Esophagus muscularis mucosa (tissue), 4 donors: ENCODE measurements at regions not wholly inside any gene's neighbourhood (a gene's known extent, or its start where the extent isn't known, plus 50 kb on each side); places are given as distances from the start of the nearest gene placed in this dataset.

Source experiments
- DNase-seq: peaks from one replicate; pipeline ENCODE4 v3.0.0-alpha.2; 2017; ENCODE audit errors: extremely low spot score
- H3K27ac ChIP-seq, 4 donors: fragments of 200-600 bp; sonication (generic); replicated peaks in 1 of 4; 1 replicate in 3 of 4; 2 replicates in 1 of 4; pipeline ENCODE4 v1.5.1; 2016 to 2019; ENCODE audit warnings: mild to moderate bottlenecking in 1 of 4
- H3K27me3 ChIP-seq, 4 donors: fragments of 200-600 bp; sonication (generic); one replicate each; pipeline versions ENCODE4 v1.5.1 to v1.6.0; 2016 to 2019
- H3K36me3 ChIP-seq, 4 donors: fragments of 200-600 bp; sonication (generic); one replicate each; pipeline ENCODE4 v1.5.1; 2016 to 2019
- H3K4me1 ChIP-seq, 4 donors: fragments of 200-600 bp; sonication (generic); one replicate each; pipeline ENCODE4 v1.5.1; 2016 to 2019
- H3K4me3 ChIP-seq, 4 donors: fragments of 200-600 bp; sonication (generic); 1 replicate in 2 of 4; 2 replicates in 2 of 4; pipeline ENCODE4 v1.5.1; 2016 to 2019; ENCODE audit warnings: mild to moderate bottlenecking in 4 of 4, moderate library complexity in 1 of 4
- H3K9me3 ChIP-seq, 4 donors: fragments of 200-600 bp; sonication (generic); 1 replicate in 3 of 4; 2 replicates in 1 of 4; pipeline ENCODE4 v1.5.1; 2016 to 2019
- EP300 ChIP-seq: sonication (generic); formaldehyde crosslinking; IDR thresholded peaks from one replicate; pipeline ENCODE4 v1.6.1; 2017; ENCODE audit warnings: antibody characterized with exemption
- POLR2A ChIP-seq: fragments of 450-650 bp; IDR thresholded peaks from one replicate; pipeline ENCODE4 v1.6.1; 2017; ENCODE audit warnings: antibody characterized with exemption, moderate library complexity, mild to moderate bottlenecking, low read depth
- POLR2AphosphoS5 ChIP-seq, 2 donors: sonication (generic); formaldehyde crosslinking; IDR thresholded peaks; one replicate each; pipeline ENCODE4 v1.6.1; 2017; ENCODE audit warnings: antibody characterized with exemption in 2 of 2
- WGBS: methylation state at CpG from one replicate; pipeline ENCODE4 v1.1.5; 2018; 5-methylcytosine and 5-hydroxymethylcytosine counted together
- intact Hi-C: fragments of 100-400 bp; cut with DNase I; formaldehyde crosslinking; loops from one replicate; pipeline ENCODE4 v1.15.1; 2023
- TF ChIP-seq, protein P1 (sequence below), 3 experiments: fragments of 200-600 bp in 2 of 3; fragments of 450-650 bp in 1 of 3; sonication (generic) in 2 of 3; IDR thresholded peaks; one replicate each; pipeline ENCODE4 v1.5.1; 2017 to 2019; ENCODE audit warnings: antibody characterized with exemption in 3 of 3, mild to moderate bottlenecking in 2 of 3, moderate library complexity in 1 of 3

DNA sequence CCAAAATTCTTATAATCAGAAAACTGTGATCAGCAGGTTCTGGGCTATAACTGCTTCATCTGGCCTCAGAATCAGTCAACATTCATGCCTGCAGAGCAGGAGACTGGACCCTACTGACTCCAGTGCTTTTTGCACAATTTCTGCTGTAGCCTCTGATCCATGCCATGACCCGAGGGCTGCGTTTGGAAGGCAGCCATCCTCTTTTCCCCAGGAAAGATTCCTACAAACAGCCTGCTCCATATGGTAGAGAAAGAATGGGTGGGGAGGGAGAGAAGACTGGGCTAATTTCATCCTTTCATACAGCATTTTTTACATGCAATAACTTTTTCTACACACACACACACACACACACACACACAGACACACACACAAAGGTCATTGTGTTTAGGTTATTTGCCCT is 133.0 kb upstream of the MMADHC start:
- Histone ChIP-seq H3K4me1 (no peaks in the 10 kb centered on the region), H3K4me3 (no peak overlapping the region), H3K36me3 (no peaks in the 10 kb centered on the region), H3K27ac (no peak overlapping the region), H3K9me3 (no peaks in the 10 kb centered on the region), H3K27me3 (no peaks in the 10 kb centered on the region)
- DNase-seq = no peak
- 70% methylated on average over 2 of the region's 2 CpGs for WGBS
- intact Hi-C loops = no loop called here
- no peak for TF ChIP-seq POLR2A
- TF ChIP-seq, protein P1, sequence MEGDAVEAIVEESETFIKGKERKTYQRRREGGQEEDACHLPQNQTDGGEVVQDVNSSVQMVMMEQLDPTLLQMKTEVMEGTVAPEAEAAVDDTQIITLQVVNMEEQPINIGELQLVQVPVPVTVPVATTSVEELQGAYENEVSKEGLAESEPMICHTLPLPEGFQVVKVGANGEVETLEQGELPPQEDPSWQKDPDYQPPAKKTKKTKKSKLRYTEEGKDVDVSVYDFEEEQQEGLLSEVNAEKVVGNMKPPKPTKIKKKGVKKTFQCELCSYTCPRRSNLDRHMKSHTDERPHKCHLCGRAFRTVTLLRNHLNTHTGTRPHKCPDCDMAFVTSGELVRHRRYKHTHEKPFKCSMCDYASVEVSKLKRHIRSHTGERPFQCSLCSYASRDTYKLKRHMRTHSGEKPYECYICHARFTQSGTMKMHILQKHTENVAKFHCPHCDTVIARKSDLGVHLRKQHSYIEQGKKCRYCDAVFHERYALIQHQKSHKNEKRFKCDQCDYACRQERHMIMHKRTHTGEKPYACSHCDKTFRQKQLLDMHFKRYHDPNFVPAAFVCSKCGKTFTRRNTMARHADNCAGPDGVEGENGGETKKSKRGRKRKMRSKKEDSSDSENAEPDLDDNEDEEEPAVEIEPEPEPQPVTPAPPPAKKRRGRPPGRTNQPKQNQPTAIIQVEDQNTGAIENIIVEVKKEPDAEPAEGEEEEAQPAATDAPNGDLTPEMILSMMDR (IDR thresholded peaks at IDR 0.05) = no peak
- TF ChIP-seq POLR2AphosphoS5 (IDR thresholded peaks at IDR 0.05) = no peak
- no peak for TF ChIP-seq EP300

DNA sequence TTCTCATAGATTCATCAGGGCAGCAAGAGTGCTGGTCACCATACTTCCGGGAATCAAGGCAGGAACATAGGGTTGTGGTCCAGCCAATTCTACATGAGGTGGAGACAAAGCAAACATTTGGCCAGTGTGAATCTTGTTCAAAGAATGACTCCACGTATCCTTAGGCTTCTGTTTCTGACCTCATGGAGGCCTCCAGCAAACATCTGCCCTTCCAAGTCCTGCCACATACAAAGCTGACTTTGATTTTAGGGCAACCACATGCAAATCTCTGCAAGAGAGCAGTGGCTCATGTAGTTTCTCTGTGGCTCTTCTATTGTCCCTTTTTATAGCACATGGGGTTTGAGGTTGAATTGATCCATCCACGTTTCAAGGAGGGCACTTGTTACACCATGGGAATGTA is 132.1 kb upstream of the MMADHC start:
- DNase-seq = no peak
- Histone ChIP-seq H3K36me3 (no peaks in the 10 kb centered on the region), H3K27ac (no peak overlapping the region), H3K27me3 (no peaks in the 10 kb centered on the region), H3K9me3 (no peaks in the 10 kb centered on the region), H3K4me1 (no peaks in the 10 kb centered on the region), H3K4me3 (no peak overlapping the region)
- intact Hi-C loops = no loop called here
- TF ChIP-seq, protein P1 (IDR thresholded peaks at IDR 0.05) = no peak
- no peak for TF ChIP-seq POLR2AphosphoS5 (IDR thresholded peaks at IDR 0.05)
- no peak for TF ChIP-seq POLR2A
- no peak for TF ChIP-seq EP300
- WGBS = 94% methylated on average over 3 of the region's 3 CpGs

DNA sequence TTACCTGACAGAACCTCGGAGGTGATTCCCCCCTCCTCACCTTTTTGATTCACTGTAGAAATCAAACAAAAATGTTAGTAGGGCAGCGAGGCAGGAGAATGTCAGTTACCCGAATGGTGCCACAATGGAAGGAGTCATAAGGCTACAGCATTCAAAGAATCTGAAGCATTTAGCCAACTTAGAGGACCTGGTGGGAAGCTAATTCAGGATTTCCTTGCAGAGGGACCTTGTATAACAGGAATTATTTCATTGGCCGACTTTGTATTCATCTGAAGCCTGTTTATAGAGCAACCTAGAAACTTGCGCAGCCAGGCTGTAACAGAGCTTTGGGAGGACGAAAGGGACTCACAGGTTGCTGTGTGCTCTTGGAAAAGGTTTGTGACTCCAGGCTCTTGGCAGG is 129.1 kb upstream of the MMADHC start:
- intact Hi-C loops = no loop called here
- Histone ChIP-seq H3K27ac (no peak overlapping the region), H3K9me3 (no peaks in the 10 kb centered on the region), H3K27me3 (no peaks in the 10 kb centered on the region), H3K4me1 (no peaks in the 10 kb centered on the region), H3K4me3 (no peak overlapping the region), H3K36me3 (no peaks in the 10 kb centered on the region)
- 84% methylated on average over 6 of the region's 6 CpGs for WGBS
- no peak for TF ChIP-seq POLR2A
- TF ChIP-seq, protein P1 (IDR thresholded peaks at IDR 0.05) = no peak
- no peak for TF ChIP-seq EP300
- TF ChIP-seq POLR2AphosphoS5 (IDR thresholded peaks at IDR 0.05) = no peak
- no peak for DNase-seq

DNA sequence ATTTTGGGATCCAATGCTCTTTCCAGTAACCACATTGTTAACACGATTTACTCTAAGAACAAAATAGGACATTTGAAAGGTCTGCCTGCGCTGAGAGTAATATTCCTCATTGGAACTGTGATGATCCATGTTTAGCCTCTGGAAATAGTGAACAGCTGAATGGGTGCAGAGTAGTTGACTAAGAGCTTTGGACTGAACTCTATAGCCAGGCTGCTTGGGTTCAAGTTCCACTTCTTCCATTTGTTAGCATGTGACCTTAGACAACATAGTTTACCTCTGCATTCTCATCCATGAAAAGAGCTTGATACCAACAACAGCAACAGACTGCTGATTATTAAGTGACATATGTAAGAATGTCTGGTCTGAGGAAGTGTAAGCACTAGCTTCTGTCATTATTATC is 128.3 kb upstream of the MMADHC start:
- H3K27me3 ChIP-seq = no peaks in the 10 kb centered on the region
- WGBS = 100% methylated on average over 2 of the region's 2 CpGs
- no peaks in the 10 kb centered on the region for H3K9me3 ChIP-seq
- no peak for DNase-seq
- intact Hi-C loops = no loop called here
- no peak overlapping the region for H3K27ac ChIP-seq
- H3K36me3 ChIP-seq = no peaks in the 10 kb centered on the region
- TF ChIP-seq POLR2AphosphoS5 (IDR thresholded peaks at IDR 0.05) (no peak), EP300 (no peak), POLR2A (no peak)
- TF ChIP-seq, protein P1 (IDR thresholded peaks at IDR 0.05) = no peak
- H3K4me1 ChIP-seq = no peaks in the 10 kb centered on the region
- no peak overlapping the region for H3K4me3 ChIP-seq

DNA sequence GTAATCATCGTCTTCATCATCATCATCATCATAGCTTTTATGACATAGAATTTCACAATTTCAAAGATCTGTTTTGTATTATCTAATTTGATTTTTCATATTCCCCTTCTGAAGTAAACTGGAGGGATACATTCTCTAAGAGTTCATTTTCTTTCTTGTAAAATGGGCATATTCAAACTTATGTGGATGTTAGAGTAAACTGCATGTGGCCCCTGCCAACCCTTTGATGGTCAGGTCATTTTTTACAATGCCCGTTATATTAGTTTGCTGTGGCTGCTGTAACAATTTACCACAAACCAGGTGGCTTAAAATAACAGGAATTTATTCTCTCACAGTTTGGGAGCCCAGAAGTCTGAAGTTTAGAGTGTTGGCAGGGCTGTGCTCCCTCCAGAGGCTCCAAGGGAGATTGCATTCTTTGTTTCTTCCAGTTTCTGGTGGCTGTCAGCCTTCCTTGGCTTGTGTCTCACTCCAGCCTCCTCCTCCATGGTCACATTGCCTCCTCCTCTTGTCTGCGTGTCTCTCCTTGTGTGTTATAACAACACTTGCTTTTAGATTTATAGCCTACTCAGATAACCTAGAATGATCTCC is 127.5 kb upstream of the MMADHC start:
- no peaks in the 10 kb centered on the region for H3K27me3 ChIP-seq
- no peak for DNase-seq
- TF ChIP-seq, protein P1 (IDR thresholded peaks at IDR 0.05) = peak in 2 of 3 experiments; percentile 12 to 44
- no peak for TF ChIP-seq POLR2AphosphoS5 (IDR thresholded peaks at IDR 0.05)
- intact Hi-C loops = no loop called here
- H3K36me3 ChIP-seq = no peaks in the 10 kb centered on the region
- H3K4me3 ChIP-seq = no peak overlapping the region
- H3K4me1 ChIP-seq = no peaks in the 10 kb centered on the region
- H3K9me3 ChIP-seq = no peaks in the 10 kb centered on the region
- WGBS = 78% methylated on average over 3 of the region's 3 CpGs
- no peak overlapping the region for H3K27ac ChIP-seq
